ENCODE measurements at regions not wholly inside any gene's neighbourhood (a gene's known extent, or its start where the extent isn't known, plus 50 kb on each side); places are given as distances from the start of the nearest gene placed in this dataset.

- H3K4me1 ChIP-seq (ENCODE audit: insufficient read depth, low read length): no peaks in the 10 kb centered on the region
- H4K8ac ChIP-seq (replicated peaks; ENCODE audit: insufficient read length, low read depth, low read length): no peak overlapping the region
- no peak overlapping the region for H3K4ac ChIP-seq (ENCODE audit: low read depth, low read length)
- DNase-seq: no peak
- Mint-ChIP-seq H3K9me3 (no peaks in the 10 kb centered on the region; a peak in 1 of 5 replicates), H3K4me1 (peaks cover 9 to 14% of the 10 kb centered on the region in 2 experiments), H3K36me3 (ENCODE audit: insufficient read depth in 1 of 3, low read depth in 3 of 3) (no peaks in the 10 kb centered on the region; a peak in 1 of 7 replicates), H3K4me3 (no peak overlapping the region), H3K27ac (no peak overlapping the region), H3K27me3 (ENCODE audit: low read depth) (peaks cover 71% of the 10 kb centered on the region)
- no peak for TF ChIP-seq CTCF (conservative IDR thresholded peaks at IDR 0.05)
- H4K20me1 ChIP-seq (ENCODE audit: control insufficient read depth, insufficient read depth, insufficient read length): no peaks in the 10 kb centered on the region
- H2BK20ac ChIP-seq (ENCODE audit: low read depth, low read length, poor library complexity, severe bottlenecking): no peak overlapping the region
- no peak overlapping the region for H2BK5ac ChIP-seq (ENCODE audit: insufficient read length, low read length)
- no peak overlapping the region for H3K27ac ChIP-seq (ENCODE audit: insufficient read length, low read depth, low read length)
- no peak overlapping the region for H3K23ac ChIP-seq (ENCODE audit: insufficient read length, low read depth, low read length)
- H3K27me3 ChIP-seq (ENCODE audit: insufficient read depth, low read length): no peaks in the 10 kb centered on the region
- H3K23me2 ChIP-seq (ENCODE audit: insufficient read length, low read depth, low read length, poor library complexity, severe bottlenecking): no peaks in the 10 kb centered on the region
- H2BK12ac ChIP-seq (ENCODE audit: insufficient read length, low read depth, low read length): no peak overlapping the region
- no peak overlapping the region for H3K18ac ChIP-seq (ENCODE audit: insufficient read length, low read depth, low read length)
- H3K9ac ChIP-seq (ENCODE audit: extremely low read depth, insufficient read length, low read length): no peak overlapping the region
- H3T11ph ChIP-seq (ENCODE audit: low read length): no peak overlapping the region
- no peak overlapping the region for H2BK120ac ChIP-seq (ENCODE audit: low read depth, low read length, poor library complexity, severe bottlenecking)
- no peak overlapping the region for H4K5ac ChIP-seq (ENCODE audit: insufficient read length, low read depth, low read length)
- H2BK15ac ChIP-seq (ENCODE audit: low read depth, low read length): no peak overlapping the region
- H3K4me2 ChIP-seq (ENCODE audit: insufficient read depth, insufficient read length, low read length): no peak overlapping the region
- no peak overlapping the region for H3K56ac ChIP-seq (ENCODE audit: insufficient read length, low read depth, low read length)
- H3K14ac ChIP-seq (ENCODE audit: insufficient read depth, low read length): no peak overlapping the region
- H4K91ac ChIP-seq (ENCODE audit: insufficient read length, low read depth, low read length): no peak overlapping the region
- no peak overlapping the region for H2AFZ ChIP-seq (ENCODE audit: low read length)
- H3K9me3 ChIP-seq (ENCODE audit: control insufficient read depth, low read depth, low read length): no peaks in the 10 kb centered on the region
- H2AK5ac ChIP-seq (ENCODE audit: insufficient read length, low read length): no peak overlapping the region
- H3K79me2 ChIP-seq (ENCODE audit: insufficient read depth, low read length): no peaks in the 10 kb centered on the region
- no peaks in the 10 kb centered on the region for H3K79me1 ChIP-seq (ENCODE audit: insufficient read depth, low read depth, low read length, poor library complexity, severe bottlenecking)
- no CpG with 5 or more reads among the region's 16 CpGs for WGBS (ENCODE audit: extremely low coverage, insufficient read length, low lambda C conversion rate)
Measured at GRCh38 chr22:23382428-23383218, 197.5 kb downstream of the IGLL1 start.

Data from H9 (cell line).